ENCODE measurements at regions not wholly inside any gene's neighbourhood (a gene's known extent, or its start where the extent isn't known, plus 50 kb on each side); places are given as distances from the start of the nearest gene placed in this dataset.

- Histone ChIP-seq H3F3A (ENCODE audit: insufficient read depth, low read length) (no peaks in the 10 kb centered on the region; the same call in 1 of the 2 replicates), H3K27ac (ENCODE audit: low read length) (no peak overlapping the region), H3K4me1 (ENCODE audit: low read length) (peaks cover 6% of the 10 kb centered on the region; the same call in 1 of the 2 replicates), H3K4me2 (ENCODE audit: low read depth, low read length) (no peak overlapping the region), H4K20me1 (ENCODE audit: insufficient read depth, low read length) (no peaks in the 10 kb centered on the region), H3K4me3 (ENCODE audit: low read length) (no peak overlapping the region), H3K36me3 (replicated peaks; ENCODE audit: insufficient read depth, low read length) (no peaks in the 10 kb centered on the region), H3K9me3 (replicated peaks; ENCODE audit: insufficient read depth, low read length) (no peaks in the 10 kb centered on the region), H3K27me3 (replicated peaks; ENCODE audit: insufficient read depth, low read length) (no peaks in the 10 kb centered on the region), H3K79me2 (ENCODE audit: low read length) (no peaks in the 10 kb centered on the region), H3K9ac (ENCODE audit: low read length) (no peak overlapping the region), H2AFZ (ENCODE audit: low read length) (no peak overlapping the region), H3K9me2 (replicated peaks; ENCODE audit: insufficient read depth, low read length) (no peaks in the 10 kb centered on the region)
- no peak for DNase-seq
- TF ChIP-seq EZH2 (optimal IDR thresholded peaks at IDR 0.05; ENCODE audit: low read depth, low read length) (no peak), CTCF (IDR thresholded peaks at IDR 0.05; ENCODE audit: low read length) (no peak)
Observed at GRCh38 chr12:107875786-107876185, 101.3 kb downstream of the ASCL4 start.

GRCh38 chr12:107884769-107885694 lies 110.5 kb downstream of the ASCL4 start:
- Histone ChIP-seq H3K36me3 (replicated peaks; ENCODE audit: insufficient read depth, low read length) (no peaks in the 10 kb centered on the region), H3K9ac (ENCODE audit: low read length) (no peak overlapping the region), H3F3A (ENCODE audit: insufficient read depth, low read length) (no peaks in the 10 kb centered on the region), H3K4me2 (ENCODE audit: low read depth, low read length) (no peak overlapping the region), H3K9me3 (replicated peaks; ENCODE audit: insufficient read depth, low read length) (no peaks in the 10 kb centered on the region), H3K4me3 (ENCODE audit: low read length) (no peak overlapping the region), H3K27me3 (replicated peaks; ENCODE audit: insufficient read depth, low read length) (no peaks in the 10 kb centered on the region), H3K27ac (ENCODE audit: low read length) (no peak overlapping the region), H3K79me2 (ENCODE audit: low read length) (no peaks in the 10 kb centered on the region), H4K20me1 (ENCODE audit: insufficient read depth, low read length) (no peaks in the 10 kb centered on the region), H2AFZ (ENCODE audit: low read length) (no peak overlapping the region), H3K9me2 (replicated peaks; ENCODE audit: insufficient read depth, low read length) (no peaks in the 10 kb centered on the region), H3K4me1 (ENCODE audit: low read length) (peaks cover 15% of the 10 kb centered on the region; the same call in 1 of the 2 replicates)
- DNase-seq = peak; percentile 63
- TF ChIP-seq EZH2phosphoT487 (IDR thresholded peaks at IDR 0.05; ENCODE audit: low read length) = no peak
- no peak for TF ChIP-seq EZH2 (optimal IDR thresholded peaks at IDR 0.05; ENCODE audit: low read depth, low read length)
- peak; percentile 80 for TF ChIP-seq CTCF (IDR thresholded peaks at IDR 0.05; ENCODE audit: low read length)

GRCh38 chr12:107888789-107889188 lies 114.3 kb downstream of the ASCL4 start:
- Histone ChIP-seq H3F3A (ENCODE audit: insufficient read depth, low read length) (no peaks in the 10 kb centered on the region), H3K4me2 (ENCODE audit: low read depth, low read length) (no peak overlapping the region), H2AFZ (ENCODE audit: low read length) (no peak overlapping the region), H4K20me1 (ENCODE audit: insufficient read depth, low read length) (no peaks in the 10 kb centered on the region), H3K9ac (ENCODE audit: low read length) (no peak overlapping the region), H3K27me3 (replicated peaks; ENCODE audit: insufficient read depth, low read length) (no peaks in the 10 kb centered on the region), H3K4me1 (ENCODE audit: low read length) (no peaks in the 10 kb centered on the region), H3K27ac (ENCODE audit: low read length) (no peak overlapping the region), H3K4me3 (ENCODE audit: low read length) (no peak overlapping the region), H3K9me2 (replicated peaks; ENCODE audit: insufficient read depth, low read length) (no peaks in the 10 kb centered on the region), H3K9me3 (replicated peaks; ENCODE audit: insufficient read depth, low read length) (no peaks in the 10 kb centered on the region), H3K79me2 (ENCODE audit: low read length) (no peaks in the 10 kb centered on the region), H3K36me3 (replicated peaks; ENCODE audit: insufficient read depth, low read length) (no peaks in the 10 kb centered on the region)
- TF ChIP-seq CTCF (IDR thresholded peaks at IDR 0.05; ENCODE audit: low read length) (no peak), EZH2phosphoT487 (IDR thresholded peaks at IDR 0.05; ENCODE audit: low read length) (no peak), EZH2 (optimal IDR thresholded peaks at IDR 0.05; ENCODE audit: low read depth, low read length) (no peak)
- no peak for DNase-seq
